HepG2 (cell line): ENCODE measurements at regions not wholly inside any gene's neighbourhood (a gene's known extent, or its start where the extent isn't known, plus 50 kb on each side); places are given as distances from the start of the nearest gene placed in this dataset.

ENCODE experiments used
- ATAC-seq: fragments of 200-7000 bp; cut with Tn5 transposase; 3 replicates; pipeline ENCODE4 v1.9.1; 2020; ENCODE audit warnings: mild to moderate bottlenecking, moderate library complexity
- BruUV-seq: library from RNA; stranded (reverse); fragments of 400-500 nt; replicated peaks from 2 replicates; lab custom pipeline; 2021; lab: Mats Ljungman, UMichigan
- CTCF ChIA-PET: fragments of 300-600 bp; formaldehyde crosslinking; extraction: SDS; loops from one replicate; lab custom pipeline; 2021; ENCODE audit warnings: low total read pairs, inconsistent platforms, low intra/inter-chr PET ratio; lab: Yijun Ruan, JAX
- POLR2A ChIA-PET: fragments of 350-600 bp; sonication (Branson Sonifier 250); formaldehyde crosslinking; loops from one replicate; lab custom pipeline; 2020; ENCODE audit warnings: antibody characterized with exemption, inconsistent platforms; lab: Yijun Ruan, JAX
- DNase-seq: peaks from one replicate; pipeline ENCODE4 v3.0.0-alpha.2; 2015; ENCODE audit warnings: low spot score
- FAIRE-seq: peaks from 3 replicates; lab custom pipeline; 2011; peaks lifted over from hg19 to GRCh38; lab: Jason Lieb, UNC
- H2AFZ ChIP-seq: one replicate; pipeline ENCODE4 v1.6.1; 2011; ENCODE audit warnings: low read length, inconsistent platforms
- H3K27ac ChIP-seq: fragments of 300-600 bp; 3 replicates; pipeline ENCODE4 v1.8.0; 2011; ENCODE audit warnings: mixed run types, mild to moderate bottlenecking, mixed read lengths, low read length, inconsistent platforms; ENCODE audit not compliant: insufficient read depth; ENCODE audit errors: extremely low read length
- H3K27me3 ChIP-seq, 2 experiments: fragments of 200-600 bp in 1 of 2; 2 replicates in 1 of 2; 3 replicates in 1 of 2; pipeline versions ENCODE4 v1.6.0 to v1.8.0; 2011; ENCODE audit warnings: low read length in 2 of 2, mild to moderate bottlenecking in 2 of 2, moderate library complexity in 2 of 2, inconsistent platforms in 1 of 2; ENCODE audit not compliant: insufficient read depth in 2 of 2, control insufficient read depth in 1 of 2
- H3K36me3 ChIP-seq, 2 experiments: fragments of 200-600 bp in 1 of 2; replicated peaks in 1 of 2; 2 replicates in 1 of 2; 3 replicates in 1 of 2; pipeline versions ENCODE4 v1.5.1 to v1.8.0; 2011; ENCODE audit warnings: low read length in 2 of 2, inconsistent platforms in 1 of 2; ENCODE audit not compliant: insufficient read depth in 2 of 2, control insufficient read depth in 1 of 2
- H3K4me1 ChIP-seq: 2 replicates; pipeline ENCODE4 v1.5.1; 2012; ENCODE audit warnings: low read length, inconsistent platforms; ENCODE audit not compliant: insufficient read depth
- H3K4me2 ChIP-seq: 2 replicates; pipeline ENCODE4 v1.6.0; 2011; ENCODE audit warnings: low read depth, low read length, inconsistent platforms
- H3K4me3 ChIP-seq, 3 experiments: fragments of 200-600 bp in 1 of 3; sonication (generic), shearing (Covaris generic) in 1 of 3; replicated peaks in 1 of 3; 2 replicates each; pipeline ENCODE4 v1.5.1; 2011 to 2016; ENCODE audit warnings: low read length in 3 of 3, inconsistent platforms in 2 of 3, low read depth in 2 of 3, mild to moderate bottlenecking in 2 of 3, control low read depth in 1 of 3, mixed read lengths in 1 of 3; ENCODE audit not compliant: insufficient read depth in 1 of 3
- H3K79me2 ChIP-seq: one replicate; pipeline ENCODE4 v1.6.1; 2011; ENCODE audit warnings: low read length, inconsistent platforms; ENCODE audit not compliant: insufficient read depth
- H3K9ac ChIP-seq: 2 replicates; pipeline ENCODE4 v1.6.0; 2011; ENCODE audit warnings: mild to moderate bottlenecking, low read depth, low read length, inconsistent platforms; ENCODE audit not compliant: insufficient read depth
- H3K9me3 ChIP-seq: 2 replicates; pipeline ENCODE4 v1.5.1; 2012; ENCODE audit warnings: mild to moderate bottlenecking, low read length
- H4K20me1 ChIP-seq: 2 replicates; pipeline ENCODE4 v1.6.0; 2011; ENCODE audit warnings: inconsistent platforms, mild to moderate bottlenecking, low read length, moderate library complexity; ENCODE audit not compliant: insufficient read depth
- ATF5 ChIP-seq: sonication (generic); formaldehyde crosslinking; IDR thresholded peaks from 2 replicates; pipeline ENCODE4 v1.4.0; 2020; ENCODE audit warnings: mild to moderate bottlenecking, low read depth, missing genetic modification reagents
- CCDC6 ChIP-seq: sonication (generic); formaldehyde crosslinking; IDR thresholded peaks from 2 replicates; pipeline ENCODE4 v1.8.1; 2022; ENCODE audit warnings: mild to moderate bottlenecking, missing genetic modification reagents, moderate library complexity
- CEBPB ChIP-seq: IDR thresholded peaks from 2 replicates; pipeline ENCODE4 v1.6.1; 2011; ENCODE audit warnings: low read depth, low read length, improper control_type of control experiment, borderline replicate concordance
- E2F5 ChIP-seq: sonication (generic); formaldehyde crosslinking; conservative IDR thresholded peaks from 2 replicates; pipeline ENCODE4 v1.4.0; 2020; ENCODE audit warnings: missing genetic modification reagents
- ESRRA ChIP-seq: sonication (generic); formaldehyde crosslinking; IDR thresholded peaks from 2 replicates; pipeline ENCODE4 v1.5.1; 2020; ENCODE audit warnings: mild to moderate bottlenecking, low read depth, missing genetic modification reagents
- JARID2 ChIP-seq: sonication (generic); formaldehyde crosslinking; IDR thresholded peaks from 2 replicates; pipeline ENCODE4 v1.8.1; 2023; ENCODE audit warnings: missing genetic modification reagents, inconsistent platforms; ENCODE audit not compliant: insufficient replicate concordance
- LCORL ChIP-seq, 2 experiments: fragments of 450-650 bp in 1 of 2; sonication (generic) in 1 of 2; formaldehyde crosslinking in 1 of 2; IDR thresholded peaks; 2 replicates each; pipeline versions ENCODE4 v1.5.0 to v1.6.1; 2017 to 2020; ENCODE audit warnings: antibody characterized with exemption in 1 of 2, missing genetic modification reagents in 1 of 2
- RBM22 ChIP-seq: fragments of 200-400 bp; formaldehyde crosslinking; optimal IDR thresholded peaks from 2 replicates; pipeline ENCODE3; 2017; ENCODE audit warnings: mild to moderate bottlenecking, low read length, moderate library complexity
- SOX13 ChIP-seq, 3 experiments: fragments of 450-650 bp in 1 of 3; sonication (generic) in 1 of 3; formaldehyde crosslinking in 1 of 3; IDR thresholded peaks in 2 of 3; conservative IDR thresholded peaks in 1 of 3; 2 replicates each; pipeline versions ENCODE4 v1.5.0 to v1.6.1; 2016 to 2020; ENCODE audit warnings: antibody characterized with exemption in 1 of 3, mild to moderate bottlenecking in 1 of 3, missing compliant biosample characterization in 1 of 3, missing genetic modification reagents in 1 of 3, moderate library complexity in 1 of 3
- TBP ChIP-seq: sonication (generic); formaldehyde crosslinking; IDR thresholded peaks from 2 replicates; pipeline ENCODE4 v1.5.0; 2020; ENCODE audit warnings: missing genetic modification reagents
- TP53 ChIP-seq: sonication (generic); formaldehyde crosslinking; conservative IDR thresholded peaks from 2 replicates; pipeline ENCODE4 v1.4.0; 2020; ENCODE audit warnings: missing genetic modification reagents
- ZFP36 ChIP-seq: fragments of 150-350 bp; IDR thresholded peaks from 2 replicates; pipeline ENCODE4 v1.6.1; 2018; ENCODE audit warnings: borderline replicate concordance, low read length, low read depth; ENCODE audit not compliant: partially characterized antibody
- ZFP82 ChIP-seq: sonication (generic); formaldehyde crosslinking; IDR thresholded peaks from 2 replicates; pipeline ENCODE4 v1.5.1; 2020; ENCODE audit warnings: mild to moderate bottlenecking, missing genetic modification reagents, borderline replicate concordance
- ZMYM3 ChIP-seq: sonication (generic); formaldehyde crosslinking; IDR thresholded peaks from 2 replicates; pipeline ENCODE4 v1.5.1; 2020; ENCODE audit warnings: mild to moderate bottlenecking, missing genetic modification reagents
- ZNF280B ChIP-seq: sonication (generic); formaldehyde crosslinking; IDR thresholded peaks from 2 replicates; pipeline ENCODE4 v1.5.0; 2020; ENCODE audit warnings: missing genetic modification reagents, mild to moderate bottlenecking, borderline replicate concordance
- ZNF784 ChIP-seq: sonication (generic); formaldehyde crosslinking; IDR thresholded peaks from 2 replicates; pipeline ENCODE4 v1.5.1; 2020; ENCODE audit warnings: missing genetic modification reagents, mild to moderate bottlenecking, borderline replicate concordance
- WGBS: methylation state at CpG from one replicate; pipeline ENCODE4 v1.1.6; 2017; ENCODE audit warnings: low lambda C conversion rate; 5-methylcytosine and 5-hydroxymethylcytosine counted together
- in situ Hi-C: cut with HindIII; loops from 2 replicates; pipeline ENCODE4 v1.10.0; 2017; ENCODE audit warnings: low pct_unique_long_range_greater_than_20kb; ENCODE audit not compliant: extremely low pct_ligation_motif_present
- intact Hi-C: fragments of 100-400 bp; cut with micrococcal nuclease; formaldehyde crosslinking; loops from one replicate; pipeline ENCODE4 v1.10.0; 2022; ENCODE audit not compliant: unreplicated experiment
- TF ChIP-seq, protein P1 (sequence below): sonication (generic); formaldehyde crosslinking; IDR thresholded peaks from 2 replicates; pipeline ENCODE4 v1.4.0; 2020; ENCODE audit warnings: missing genetic modification reagents, borderline replicate concordance
- TF ChIP-seq, protein P2 (sequence below): sonication (generic); formaldehyde crosslinking; IDR thresholded peaks from 2 replicates; pipeline ENCODE4 v1.8.1; 2022; ENCODE audit warnings: mild to moderate bottlenecking, missing genetic modification reagents

- no peak for FAIRE-seq
- in situ Hi-C loops, result no loop called here
- no peak for DNase-seq
- intact Hi-C loops, result no loop called here
- POLR2A ChIA-PET, result no interaction called here
- Histone ChIP-seq H2AFZ (no peak overlapping the region), H3K4me2 (no peak overlapping the region), H3K27ac (no peak overlapping the region), H3K79me2 (no peaks in the 10 kb centered on the region), H3K9ac (no peak overlapping the region), H4K20me1 (no peaks in the 10 kb centered on the region), H3K9me3 (no peaks in the 10 kb centered on the region), H3K36me3 (no peaks in the 10 kb centered on the region), H3K4me3 (no peak overlapping the region), H3K27me3 (no peaks in the 10 kb centered on the region), H3K4me1 (no peaks in the 10 kb centered on the region)
- no TSS peak for BruUV-seq
- WGBS, result 5% methylated on average over 2 of the region's 2 CpGs
- CTCF ChIA-PET, result no interaction called here
- ATAC-seq, result no peak
- TF ChIP-seq, protein P1, sequence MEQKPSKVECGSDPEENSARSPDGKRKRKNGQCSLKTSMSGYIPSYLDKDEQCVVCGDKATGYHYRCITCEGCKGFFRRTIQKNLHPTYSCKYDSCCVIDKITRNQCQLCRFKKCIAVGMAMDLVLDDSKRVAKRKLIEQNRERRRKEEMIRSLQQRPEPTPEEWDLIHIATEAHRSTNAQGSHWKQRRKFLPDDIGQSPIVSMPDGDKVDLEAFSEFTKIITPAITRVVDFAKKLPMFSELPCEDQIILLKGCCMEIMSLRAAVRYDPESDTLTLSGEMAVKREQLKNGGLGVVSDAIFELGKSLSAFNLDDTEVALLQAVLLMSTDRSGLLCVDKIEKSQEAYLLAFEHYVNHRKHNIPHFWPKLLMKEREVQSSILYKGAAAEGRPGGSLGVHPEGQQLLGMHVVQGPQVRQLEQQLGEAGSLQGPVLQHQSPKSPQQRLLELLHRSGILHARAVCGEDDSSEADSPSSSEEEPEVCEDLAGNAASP (CRISPR knock-in tag), result no peak
- TF ChIP-seq ZFP36 (no peak), LCORL (IDR thresholded peaks at IDR 0.05) (no peak), LCORL (CRISPR knock-in tag; IDR thresholded peaks at IDR 0.05) (no peak), CEBPB (no peak), ZMYM3 (no peak), ZFP82 (CRISPR knock-in tag) (no peak), ESRRA (CRISPR knock-in tag) (no peak), TP53 (CRISPR knock-in tag) (no peak), ZNF784 (CRISPR knock-in tag) (no peak), CCDC6 (CRISPR knock-in tag) (no peak), TBP (CRISPR knock-in tag) (no peak), JARID2 (CRISPR knock-in tag) (no peak), RBM22 (no peak), E2F5 (CRISPR knock-in tag) (no peak), SOX13 (IDR thresholded peaks at IDR 0.05) (no peak), SOX13 (CRISPR knock-in tag; conservative IDR thresholded peaks at IDR 0.05 in 1 of 2, IDR thresholded peaks at IDR 0.05 in 1 of 2) (no peak), ATF5 (CRISPR knock-in tag) (no peak), ZNF280B (CRISPR knock-in tag) (no peak)
- TF ChIP-seq, protein P2, sequence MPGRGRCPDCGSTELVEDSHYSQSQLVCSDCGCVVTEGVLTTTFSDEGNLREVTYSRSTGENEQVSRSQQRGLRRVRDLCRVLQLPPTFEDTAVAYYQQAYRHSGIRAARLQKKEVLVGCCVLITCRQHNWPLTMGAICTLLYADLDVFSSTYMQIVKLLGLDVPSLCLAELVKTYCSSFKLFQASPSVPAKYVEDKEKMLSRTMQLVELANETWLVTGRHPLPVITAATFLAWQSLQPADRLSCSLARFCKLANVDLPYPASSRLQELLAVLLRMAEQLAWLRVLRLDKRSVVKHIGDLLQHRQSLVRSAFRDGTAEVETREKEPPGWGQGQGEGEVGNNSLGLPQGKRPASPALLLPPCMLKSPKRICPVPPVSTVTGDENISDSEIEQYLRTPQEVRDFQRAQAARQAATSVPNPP (CRISPR knock-in tag), result no peak
These were observed 574.1 kb downstream of the SATB2 start for GRCh38 chr2:198883604-198884003.
